ENCODE measurements at regions not wholly inside any gene's neighbourhood (a gene's known extent, or its start where the extent isn't known, plus 50 kb on each side); places are given as distances from the start of the nearest gene placed in this dataset.

- DNase-seq = no peak
Observed at GRCh38 chr15:85847031-85847430, 52.3 kb upstream of the KLHL25 start.

- no peak for DNase-seq
Observed at GRCh38 chr15:85849946-85850345, 55.2 kb upstream of the KLHL25 start.

- no peak for DNase-seq
Observed at GRCh38 chr15:85852969-85853368, 58.2 kb upstream of the KLHL25 start.

- peak in 1 of 2 donors; percentile 49 for DNase-seq
Observed at GRCh38 chr15:85854345-85855097, 59.8 kb upstream of the KLHL25 start.

- DNase-seq = peak; percentile 28 to 29
Observed at GRCh38 chr15:85858586-85859375, 64.1 kb upstream of the KLHL25 start.

- DNase-seq = no peak
Observed at GRCh38 chr15:85859671-85860070, 64.9 kb upstream of the KLHL25 start.

- DNase-seq = no peak
Observed at GRCh38 chr15:85860394-85861161, 65.9 kb upstream of the KLHL25 start.

- DNase-seq = peak; percentile 24 to 47
Observed at GRCh38 chr15:85865070-85865684, 70.5 kb upstream of the KLHL25 start.

- DNase-seq = no peak
Observed at GRCh38 chr15:85867250-85867649, 72.5 kb upstream of the KLHL25 start.

- no peak for DNase-seq
Observed at GRCh38 chr15:85869124-85869523, 74.4 kb upstream of the KLHL25 start.

GRCh38 chr15:85870216-85871014 lies 75.7 kb upstream of the KLHL25 start:
- no peak for DNase-seq

GRCh38 chr15:85871545-85871944 lies 76.8 kb upstream of the KLHL25 start:
- DNase-seq = no peak

GRCh38 chr15:85872125-85872524 lies 77.4 kb upstream of the KLHL25 start:
- no peak for DNase-seq

GRCh38 chr15:85874236-85874635 lies 79.5 kb upstream of the KLHL25 start:
- no peak for DNase-seq

GRCh38 chr15:85875756-85876155 lies 81.0 kb upstream of the KLHL25 start:
- DNase-seq = no peak

- no peak for DNase-seq
Observed at GRCh38 chr15:85878828-85879225, 84.1 kb upstream of the KLHL25 start.

- DNase-seq = no peak
Observed at GRCh38 chr15:85879334-85880163, 84.8 kb upstream of the KLHL25 start.

- DNase-seq = no peak
Observed at GRCh38 chr15:85880501-85881190, 85.9 kb upstream of the KLHL25 start.

GRCh38 chr15:85886309-85886811 lies 91.6 kb upstream of the KLHL25 start:
- no peak for DNase-seq
